VCaP (cell line): ENCODE measurements at regions not wholly inside any gene's neighbourhood (a gene's known extent, or its start where the extent isn't known, plus 50 kb on each side); places are given as distances from the start of the nearest gene placed in this dataset.

Experiments used
- H3K27ac ChIP-seq: fragments of 450-650 bp; 2 replicates; pipeline ENCODE4 v1.5.1; 2017
- TF ChIP-seq, protein P1 (sequence below): fragments of 450-650 bp; conservative IDR thresholded peaks from 2 replicates; pipeline ENCODE4 v1.5.1; 2017; ENCODE audit warnings: mild to moderate bottlenecking, moderate library complexity

DNA sequence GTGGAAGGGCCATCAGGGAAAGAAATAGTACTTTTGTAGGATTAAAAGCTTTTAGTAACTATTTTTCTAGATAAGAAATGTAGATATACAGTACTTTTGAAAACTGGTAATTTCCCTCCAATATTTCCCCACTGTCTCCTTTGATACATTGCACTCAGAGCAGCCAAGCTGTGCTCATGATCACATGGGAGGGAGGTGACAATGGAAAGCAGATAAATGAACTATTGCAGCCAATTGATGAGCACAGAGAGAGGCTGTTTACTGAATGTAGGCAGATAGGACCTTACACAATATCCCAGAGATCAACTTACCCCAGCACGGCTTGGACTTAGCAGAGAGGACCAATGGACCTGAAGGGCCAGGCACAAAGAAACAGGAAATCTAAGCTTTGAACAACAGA lies 178.0 kb upstream of the NREP start:
- no peak overlapping the region for H3K27ac ChIP-seq
- TF ChIP-seq, protein P1, sequence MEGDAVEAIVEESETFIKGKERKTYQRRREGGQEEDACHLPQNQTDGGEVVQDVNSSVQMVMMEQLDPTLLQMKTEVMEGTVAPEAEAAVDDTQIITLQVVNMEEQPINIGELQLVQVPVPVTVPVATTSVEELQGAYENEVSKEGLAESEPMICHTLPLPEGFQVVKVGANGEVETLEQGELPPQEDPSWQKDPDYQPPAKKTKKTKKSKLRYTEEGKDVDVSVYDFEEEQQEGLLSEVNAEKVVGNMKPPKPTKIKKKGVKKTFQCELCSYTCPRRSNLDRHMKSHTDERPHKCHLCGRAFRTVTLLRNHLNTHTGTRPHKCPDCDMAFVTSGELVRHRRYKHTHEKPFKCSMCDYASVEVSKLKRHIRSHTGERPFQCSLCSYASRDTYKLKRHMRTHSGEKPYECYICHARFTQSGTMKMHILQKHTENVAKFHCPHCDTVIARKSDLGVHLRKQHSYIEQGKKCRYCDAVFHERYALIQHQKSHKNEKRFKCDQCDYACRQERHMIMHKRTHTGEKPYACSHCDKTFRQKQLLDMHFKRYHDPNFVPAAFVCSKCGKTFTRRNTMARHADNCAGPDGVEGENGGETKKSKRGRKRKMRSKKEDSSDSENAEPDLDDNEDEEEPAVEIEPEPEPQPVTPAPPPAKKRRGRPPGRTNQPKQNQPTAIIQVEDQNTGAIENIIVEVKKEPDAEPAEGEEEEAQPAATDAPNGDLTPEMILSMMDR, result no peak

DNA sequence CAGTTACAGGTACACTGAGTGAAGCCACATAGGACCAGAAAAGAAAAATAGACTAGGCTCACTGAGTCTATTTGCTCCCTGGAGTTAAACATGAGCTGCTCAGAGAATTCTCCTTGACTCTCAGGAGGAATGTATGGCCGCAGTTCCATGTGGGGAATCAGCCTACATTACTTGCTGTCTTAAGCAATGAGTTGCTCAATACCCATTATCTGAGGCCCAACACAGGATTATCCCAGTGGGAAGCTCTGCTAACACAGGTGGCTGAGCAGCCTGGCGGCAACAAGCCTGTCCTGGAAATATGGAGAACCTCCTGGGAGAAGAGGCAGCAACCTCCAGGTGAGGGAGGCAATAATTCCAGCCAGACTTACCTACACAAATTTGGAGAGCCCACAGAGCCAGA lies 177.5 kb upstream of the NREP start:
- no peak overlapping the region for H3K27ac ChIP-seq
- TF ChIP-seq, protein P1, result no peak

DNA sequence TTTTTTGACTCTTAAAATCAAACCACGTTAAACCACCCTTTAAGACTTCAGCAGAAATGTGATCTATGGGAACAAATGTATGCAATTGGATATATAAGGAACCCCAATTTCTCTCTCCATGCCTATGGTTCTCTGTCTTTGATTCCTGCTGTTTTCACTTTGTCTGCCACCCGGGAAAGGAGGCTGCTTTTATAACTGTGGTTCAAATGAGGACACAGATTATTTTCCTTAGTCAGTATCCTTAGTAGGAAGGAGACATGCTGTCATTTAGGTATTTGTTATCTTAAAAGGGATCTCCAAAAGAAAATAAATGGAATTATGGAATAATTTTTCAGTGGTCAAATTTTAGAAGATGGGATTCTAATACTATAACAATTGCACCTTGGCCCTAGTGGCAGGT lies 176.1 kb upstream of the NREP start:
- no peak overlapping the region for H3K27ac ChIP-seq
- TF ChIP-seq, protein P1, result no peak

DNA sequence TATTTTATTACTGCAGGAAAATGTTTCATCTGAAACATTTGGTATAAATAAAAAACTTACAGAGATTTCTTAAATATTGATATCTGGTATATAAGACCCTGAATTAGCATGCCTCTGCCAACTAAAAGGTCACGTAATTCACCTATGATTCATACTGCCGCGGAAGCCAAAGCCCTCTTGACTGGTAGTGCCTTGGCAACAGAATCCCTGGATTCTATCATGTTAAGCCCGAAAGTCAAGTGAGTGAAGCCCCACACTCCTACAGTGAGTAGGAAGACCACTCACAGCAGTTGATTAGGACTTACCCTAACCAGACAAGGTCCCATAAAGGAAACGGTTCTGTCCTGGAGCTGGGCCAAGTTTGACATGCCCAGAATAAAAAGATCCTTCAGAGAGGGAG lies 175.6 kb upstream of the NREP start:
- no peak overlapping the region for H3K27ac ChIP-seq
- TF ChIP-seq, protein P1, result no peak

DNA sequence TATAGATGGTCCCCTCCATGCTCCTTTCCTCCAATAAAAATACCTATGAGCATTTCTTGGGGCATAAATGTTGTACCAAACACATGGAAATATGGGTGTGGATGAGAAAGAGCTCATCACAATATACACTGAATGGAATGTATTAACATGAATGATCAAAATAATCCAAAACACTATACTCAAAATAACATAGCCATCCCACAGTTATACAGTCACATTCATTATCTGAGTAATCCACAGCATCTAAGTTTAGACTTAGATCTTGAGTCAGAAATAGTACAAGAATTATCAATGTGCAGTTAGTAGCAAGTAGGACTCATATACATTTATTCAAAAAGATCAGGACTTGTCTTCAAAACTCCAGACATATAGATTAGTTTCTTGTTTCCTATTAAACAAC lies 175.2 kb upstream of the NREP start:
- TF ChIP-seq, protein P1, result no peak
- no peak overlapping the region for H3K27ac ChIP-seq

DNA sequence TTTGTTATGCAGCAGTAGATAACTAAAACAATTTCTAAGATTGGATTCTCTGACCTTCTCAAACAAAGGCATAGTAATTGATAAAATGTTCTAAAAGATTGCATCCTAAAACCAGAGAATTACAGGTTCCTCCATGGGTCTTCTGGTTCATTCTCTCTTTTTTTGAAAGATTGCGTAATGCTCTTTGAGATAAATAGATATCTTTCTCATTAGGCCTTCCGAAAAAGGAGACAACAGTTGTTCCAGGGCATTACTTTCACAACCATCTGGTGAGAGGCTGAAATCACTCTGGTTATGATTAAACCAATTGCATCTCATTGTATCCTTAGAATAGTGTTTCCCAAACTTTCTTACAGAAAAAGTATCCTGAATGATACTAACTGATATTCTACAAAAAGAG lies 174.7 kb upstream of the NREP start:
- TF ChIP-seq, protein P1, result no peak
- H3K27ac ChIP-seq, result no peak overlapping the region

DNA sequence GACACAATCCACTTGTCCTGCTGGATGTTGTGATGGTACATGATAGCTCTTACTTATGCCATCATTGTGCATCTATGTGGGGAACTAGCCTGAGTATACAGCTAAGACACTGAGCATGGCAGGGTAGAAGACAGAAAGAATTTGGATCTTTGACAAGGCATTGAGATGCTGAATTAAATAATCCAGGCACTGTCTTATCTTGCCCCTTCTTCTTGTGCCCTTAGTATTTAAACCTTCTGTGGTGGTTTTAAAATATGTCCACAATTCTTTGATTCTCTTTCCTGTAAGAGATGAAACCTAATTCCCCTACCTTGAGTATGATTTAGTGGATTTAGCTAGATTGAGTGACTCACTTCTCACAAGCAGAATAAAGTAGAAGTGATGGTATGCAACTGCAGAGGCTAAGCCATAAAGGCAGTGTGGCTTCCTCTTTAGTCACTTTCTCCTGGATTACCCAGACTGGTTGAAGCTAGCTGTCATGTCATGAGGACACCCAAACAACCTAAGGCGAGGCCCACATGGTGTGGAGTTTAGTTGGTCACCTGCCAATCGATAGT lies 174.0 kb upstream of the NREP start:
- H3K27ac ChIP-seq, result no peak overlapping the region
- TF ChIP-seq, protein P1, result no peak
